Loucy (cell line): ENCODE measurements at regions not wholly inside any gene's neighbourhood (a gene's known extent, or its start where the extent isn't known, plus 50 kb on each side); places are given as distances from the start of the nearest gene placed in this dataset.

Experiments used
- CTCF ChIP-seq: fragments of 200-600 bp; sonication (generic); conservative IDR thresholded peaks from 2 replicates; pipeline ENCODE4 v1.5.1; 2014; ENCODE audit warnings: mild to moderate bottlenecking, antibody characterized with exemption, low read length
- EZH2phosphoT487 ChIP-seq: fragments of 200-600 bp; IDR thresholded peaks from 2 replicates; pipeline ENCODE4 v1.6.1; 2018; ENCODE audit warnings: antibody characterized with exemption, mild to moderate bottlenecking, moderate library complexity, borderline replicate concordance

- TF ChIP-seq CTCF (no peak), EZH2phosphoT487 (no peak)
Observed at GRCh38 chr2:114128725-114129124, 238.8 kb downstream of the ACTR3 start.
